GM12875 (cell line): ENCODE measurements at regions not wholly inside any gene's neighbourhood (a gene's known extent, or its start where the extent isn't known, plus 50 kb on each side); places are given as distances from the start of the nearest gene placed in this dataset.

Experiments
- H3K4me3 ChIP-seq: one replicate; pipeline ENCODE4 v1.5.1; 2011; ENCODE audit warnings: low read depth, low read length, control low read depth
- CTCF ChIP-seq: IDR thresholded peaks from 2 replicates; pipeline ENCODE4 v1.5.1; 2011; ENCODE audit warnings: low read depth, mild to moderate bottlenecking, control low read depth, inconsistent platforms, low read length, moderate library complexity, borderline replicate concordance; ENCODE audit not compliant: insufficient read depth

- no peak for TF ChIP-seq CTCF
- H3K4me3 ChIP-seq, result no peak overlapping the region
These were observed 1770.2 kb upstream of the MIR17HG start for GRCh38 chr13:89577301-89577700.

DNA sequence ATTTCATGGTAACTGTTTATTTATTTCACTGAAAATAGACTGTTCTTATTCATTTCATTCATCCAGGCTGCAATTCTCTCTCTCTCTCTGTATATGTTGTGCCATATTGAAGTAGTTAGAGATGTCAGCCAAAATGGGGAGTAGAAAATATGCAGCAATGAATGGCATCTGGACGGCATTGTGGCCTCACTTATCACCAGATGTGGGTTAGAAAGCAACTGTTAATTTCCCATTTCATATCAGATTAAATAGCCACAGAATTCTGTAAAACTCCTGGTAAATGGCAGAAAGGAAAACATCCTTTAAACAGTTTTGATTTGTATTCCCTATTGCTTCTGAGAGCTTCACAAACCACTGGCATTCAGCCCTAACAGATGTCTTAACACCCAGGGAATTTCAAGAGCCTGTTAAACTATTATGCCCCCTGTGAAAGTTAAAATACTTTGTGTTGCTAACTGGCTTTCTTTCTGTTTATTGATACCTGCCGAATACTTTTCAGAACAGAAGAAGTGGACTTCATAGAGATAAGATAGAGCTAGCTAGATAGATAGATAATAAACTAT is 1763.3 kb upstream of the MIR17HG start:
- no peak overlapping the region for H3K4me3 ChIP-seq
- no peak for TF ChIP-seq CTCF

GRCh38 chr13:89602655-89603054 is 1744.8 kb upstream of the MIR17HG start:
- H3K4me3 ChIP-seq, result no peak overlapping the region
- TF ChIP-seq CTCF, result no peak

DNA sequence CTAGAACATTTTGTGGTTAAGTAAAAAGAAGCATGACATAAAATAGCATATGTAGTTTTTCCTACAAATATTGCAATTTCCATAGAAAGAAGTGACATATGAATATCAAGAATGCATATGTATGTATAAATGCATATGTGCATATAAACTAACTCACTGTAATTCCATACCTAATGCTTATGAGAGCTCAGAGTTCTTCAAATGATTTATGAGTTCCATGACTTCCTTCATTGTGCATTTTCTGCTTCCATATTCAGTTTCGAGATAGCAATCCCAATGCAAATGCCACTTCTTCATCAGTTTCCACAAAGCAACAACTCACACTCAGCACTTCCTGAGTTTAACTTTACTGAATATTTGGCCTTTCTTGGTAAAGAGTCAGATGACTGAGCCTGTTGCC is 1744.3 kb upstream of the MIR17HG start:
- TF ChIP-seq CTCF, result no peak
- H3K4me3 ChIP-seq, result no peak overlapping the region

DNA sequence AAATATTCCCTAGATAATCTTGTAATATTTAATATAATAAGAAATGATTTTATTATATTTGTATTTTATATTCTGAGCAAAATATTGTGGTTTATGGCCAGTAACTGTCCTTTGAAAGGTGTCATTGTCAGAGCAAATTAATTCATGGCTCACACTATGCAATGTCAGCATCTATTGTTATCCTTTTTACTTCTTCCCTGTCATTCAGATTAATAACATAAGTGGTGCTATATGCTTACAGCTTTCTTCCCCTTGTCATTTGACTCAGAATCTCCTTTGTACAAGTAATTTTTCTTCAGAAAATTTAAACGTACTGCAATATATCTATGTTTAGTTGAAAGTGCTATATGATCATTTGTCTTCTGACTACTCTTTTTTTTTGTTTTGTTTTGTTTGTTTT is 1738.2 kb upstream of the MIR17HG start:
- TF ChIP-seq CTCF, result no peak
- no peak overlapping the region for H3K4me3 ChIP-seq

GRCh38 chr13:89610331-89610730 is 1737.2 kb upstream of the MIR17HG start:
- TF ChIP-seq CTCF, result no peak
- no peak overlapping the region for H3K4me3 ChIP-seq

DNA sequence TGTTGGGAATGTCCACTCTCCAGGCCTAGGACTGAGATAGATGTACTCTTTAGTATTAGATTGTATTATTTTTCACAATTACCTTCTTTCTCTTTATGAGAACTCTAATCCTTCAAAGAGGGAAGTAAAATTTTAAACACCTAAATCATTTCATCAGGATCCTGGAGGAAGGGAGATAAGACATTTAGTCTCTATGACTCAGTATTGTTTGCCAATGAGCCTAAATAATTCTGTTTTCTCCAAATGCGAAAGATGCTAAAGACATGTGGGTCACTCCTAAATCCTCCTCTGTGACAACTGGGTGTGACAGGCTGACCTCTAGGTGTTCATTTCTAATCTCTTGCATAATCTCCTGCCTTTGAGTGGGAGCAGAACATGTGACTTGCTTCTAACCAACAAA is 1736.6 kb upstream of the MIR17HG start:
- H3K4me3 ChIP-seq, result no peak overlapping the region
- no peak for TF ChIP-seq CTCF
